GM23248 (cell line): ENCODE measurements at regions not wholly inside any gene's neighbourhood (a gene's known extent, or its start where the extent isn't known, plus 50 kb on each side); places are given as distances from the start of the nearest gene placed in this dataset.

ENCODE experiments used
- DNase-seq: peaks from one replicate; pipeline ENCODE4 v3.0.0-alpha.2; 2015
- H2AFZ ChIP-seq: fragments of 200-600 bp; sonication (generic); 2 replicates; pipeline ENCODE4 v1.6.1; 2016; ENCODE audit warnings: antibody characterized with exemption
- H3F3A ChIP-seq: fragments of 200-600 bp; sonication (generic); 2 replicates; pipeline ENCODE4 v1.6.1; 2016; ENCODE audit warnings: mild to moderate bottlenecking, antibody characterized with exemption, mixed run types; ENCODE audit not compliant: insufficient read depth
- H3K27ac ChIP-seq: fragments of 200-600 bp; sonication (generic); 2 replicates; pipeline ENCODE4 v1.5.1; 2016; ENCODE audit warnings: mild to moderate bottlenecking
- H3K27me3 ChIP-seq: fragments of 200-600 bp; sonication (generic); replicated peaks from 2 replicates; pipeline ENCODE4 v1.6.1; 2016; ENCODE audit warnings: mild to moderate bottlenecking; ENCODE audit not compliant: insufficient read depth
- H3K36me3 ChIP-seq: fragments of 200-600 bp; sonication (generic); 2 replicates; pipeline ENCODE4 v1.6.1; 2016; ENCODE audit warnings: low read depth, mild to moderate bottlenecking
- H3K4me1 ChIP-seq: fragments of 200-600 bp; sonication (generic); 2 replicates; pipeline ENCODE4 v1.6.1; 2016; ENCODE audit warnings: mild to moderate bottlenecking; ENCODE audit not compliant: insufficient read depth
- H3K4me2 ChIP-seq: fragments of 200-600 bp; sonication (generic); one replicate; pipeline ENCODE4 v1.6.1; 2016; ENCODE audit warnings: mild to moderate bottlenecking; ENCODE audit not compliant: unreplicated experiment
- H3K4me3 ChIP-seq: fragments of 200-600 bp; sonication (generic); 2 replicates; pipeline ENCODE4 v1.5.1; 2016; ENCODE audit warnings: mild to moderate bottlenecking
- H3K79me2 ChIP-seq: fragments of 200-600 bp; sonication (generic); 2 replicates; pipeline ENCODE4 v1.6.1; 2016; ENCODE audit warnings: mild to moderate bottlenecking; ENCODE audit not compliant: insufficient read depth
- H3K9ac ChIP-seq: fragments of 200-600 bp; sonication (generic); 2 replicates; pipeline ENCODE4 v1.6.1; 2016; ENCODE audit warnings: mild to moderate bottlenecking
- H3K9me2 ChIP-seq: fragments of 200-600 bp; sonication (generic); 2 replicates; pipeline ENCODE4 v1.6.1; 2016; ENCODE audit warnings: mixed run types, mild to moderate bottlenecking, moderate library complexity; ENCODE audit not compliant: insufficient read depth
- H3K9me3 ChIP-seq: fragments of 200-600 bp; sonication (generic); one replicate; pipeline ENCODE4 v1.6.1; 2017; ENCODE audit warnings: low read depth
- H4K20me1 ChIP-seq: fragments of 200-600 bp; sonication (generic); 2 replicates; pipeline ENCODE4 v1.6.0; 2016; ENCODE audit not compliant: insufficient read depth
- EZH2 ChIP-seq: fragments of 200-600 bp; sonication (generic); IDR thresholded peaks from 2 replicates; pipeline ENCODE4 v1.6.1; 2018; ENCODE audit warnings: antibody characterized with exemption, mild to moderate bottlenecking; ENCODE audit not compliant: insufficient read depth, poor library complexity, severe bottlenecking
- EZH2phosphoT487 ChIP-seq: fragments of 200-600 bp; sonication (generic); IDR thresholded peaks from 2 replicates; pipeline ENCODE4 v1.6.1; 2018; ENCODE audit warnings: antibody characterized with exemption, moderate library complexity, mild to moderate bottlenecking, low read depth; ENCODE audit not compliant: insufficient read depth
- WGBS, 2 experiments: methylation state at CpG; one replicate each; pipeline ENCODE4 v1.1.6; 2015 to 2017; ENCODE audit warnings: low lambda C conversion rate in 2 of 2, low coverage in 1 of 2; ENCODE audit errors: missing lambda C conversion rate in 2 of 2; 5-methylcytosine and 5-hydroxymethylcytosine counted together
- in situ Hi-C: fragments of 300-500 bp; cut with MboI; formaldehyde crosslinking; loops from 2 replicates; pipeline ENCODE4 v1.15.0; 2020

DNA sequence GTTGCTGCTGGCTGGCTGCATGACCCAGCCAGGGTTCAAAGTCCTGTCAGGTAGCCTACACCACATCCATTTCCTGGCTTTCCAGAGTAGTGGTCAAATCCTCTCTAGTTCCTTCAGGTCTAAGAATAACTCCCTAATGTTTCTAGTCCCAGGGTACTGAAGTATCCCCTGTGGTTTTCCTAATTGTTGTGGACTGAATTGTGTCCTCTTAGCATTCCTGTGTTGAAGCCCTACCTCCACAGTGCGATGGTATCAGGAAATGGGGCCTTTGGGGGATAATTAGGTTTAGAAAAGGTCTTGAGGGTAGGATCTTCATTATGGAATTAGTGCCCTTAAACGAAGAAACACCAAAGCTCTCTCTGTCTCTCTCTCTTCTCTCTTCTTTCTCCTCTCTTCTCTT lies 191.8 kb upstream of the CCNG1 start:
- Histone ChIP-seq H3K9ac (no peak overlapping the region), H3K9me2 (no peaks in the 10 kb centered on the region), H3K4me2 (no peak overlapping the region), H3K36me3 (no peaks in the 10 kb centered on the region), H3K4me1 (no peaks in the 10 kb centered on the region), H3K79me2 (no peaks in the 10 kb centered on the region), H3K27ac (no peak overlapping the region), H3K4me3 (no peak overlapping the region), H2AFZ (no peak overlapping the region), H4K20me1 (no peaks in the 10 kb centered on the region), H3K9me3 (peaks cover 4% of the 10 kb centered on the region), H3F3A (no peaks in the 10 kb centered on the region), H3K27me3 (no peaks in the 10 kb centered on the region)
- in situ Hi-C loops = no loop called here
- no peak for DNase-seq
- 0 to 5% methylated on average over 2 of the region's 2 CpGs for WGBS, 2 experiments
- TF ChIP-seq EZH2phosphoT487 (no peak), EZH2 (no peak)

DNA sequence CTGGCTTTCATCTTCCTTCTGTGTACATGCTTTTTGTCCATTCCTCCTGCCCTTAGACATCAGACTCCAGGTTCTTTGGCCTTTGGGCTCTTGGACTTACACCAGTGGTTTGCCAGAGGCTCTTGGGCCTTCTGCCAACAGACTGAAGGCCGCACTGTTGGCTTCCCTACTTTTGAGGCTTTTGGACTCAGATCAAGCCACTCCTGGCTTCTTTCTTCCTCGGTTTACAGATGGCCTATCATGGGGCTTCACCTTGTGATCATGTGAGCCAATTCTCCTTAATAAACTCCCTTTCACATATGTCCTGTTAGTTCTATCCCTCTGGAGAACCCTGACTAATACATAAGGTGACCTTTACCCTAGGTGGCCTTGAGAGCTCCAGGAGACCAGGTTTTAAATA lies 189.1 kb upstream of the CCNG1 start:
- Histone ChIP-seq H3K27ac (no peak overlapping the region), H3K9me2 (no peaks in the 10 kb centered on the region), H3K79me2 (no peaks in the 10 kb centered on the region), H3K4me1 (no peaks in the 10 kb centered on the region), H3F3A (no peaks in the 10 kb centered on the region), H3K4me2 (no peak overlapping the region), H4K20me1 (no peaks in the 10 kb centered on the region), H3K27me3 (no peaks in the 10 kb centered on the region), H3K36me3 (no peaks in the 10 kb centered on the region), H3K9ac (no peak overlapping the region), H2AFZ (no peak overlapping the region), H3K4me3 (no peak overlapping the region), H3K9me3 (no peaks in the 10 kb centered on the region)
- in situ Hi-C loops = no loop called here
- no peak for TF ChIP-seq EZH2
- no peak for TF ChIP-seq EZH2phosphoT487
- DNase-seq = no peak
- 15 to 18% methylated on average over 2 of the region's 2 CpGs for WGBS, 2 experiments

DNA sequence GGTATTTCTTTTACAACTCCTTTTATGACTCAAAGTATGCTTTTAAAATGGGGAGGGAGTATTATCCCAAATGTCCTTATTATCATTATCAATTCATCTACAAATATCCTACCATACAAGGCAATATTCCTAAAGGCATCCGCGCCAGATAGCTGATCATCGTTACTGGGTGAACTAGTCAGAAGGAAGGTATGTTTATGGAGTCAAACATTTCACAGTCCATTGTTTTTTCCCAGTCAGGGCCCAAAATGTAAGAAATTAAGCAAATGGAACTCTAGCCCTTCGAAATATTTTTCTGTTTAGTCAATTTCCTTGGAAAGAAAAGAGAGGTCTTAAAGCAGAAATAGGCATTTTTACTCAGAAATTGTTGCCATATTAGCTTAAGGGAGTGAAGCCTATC lies 188.5 kb upstream of the CCNG1 start:
- Histone ChIP-seq H3K4me1 (no peaks in the 10 kb centered on the region), H3K4me2 (no peak overlapping the region)
- in situ Hi-C loops = no loop called here

DNA sequence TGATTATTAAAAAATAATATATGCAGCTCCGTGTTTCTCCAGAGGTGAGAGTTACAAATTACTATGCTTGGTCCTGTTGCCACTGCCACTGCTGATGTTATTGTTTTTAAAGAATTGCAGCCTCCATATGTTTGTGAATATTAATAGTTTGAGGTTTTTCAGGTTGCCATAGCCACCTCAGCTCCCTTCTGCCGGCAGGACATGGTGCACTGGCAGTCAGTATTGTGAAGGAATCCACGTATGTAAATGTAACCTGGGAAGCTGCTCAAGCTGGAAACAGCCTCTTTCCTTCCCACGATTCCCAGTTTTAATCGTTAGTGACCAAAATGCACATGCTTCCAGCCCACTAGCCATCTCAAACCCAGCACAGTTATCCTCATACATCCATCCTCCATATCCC lies 184.4 kb upstream of the CCNG1 start:
- Histone ChIP-seq H3K9me2 (no peaks in the 10 kb centered on the region), H3K9ac (no peak overlapping the region), H3F3A (no peaks in the 10 kb centered on the region), H3K4me1 (no peaks in the 10 kb centered on the region), H4K20me1 (no peaks in the 10 kb centered on the region), H3K9me3 (no peaks in the 10 kb centered on the region), H2AFZ (no peak overlapping the region), H3K4me3 (no peak overlapping the region), H3K79me2 (no peaks in the 10 kb centered on the region), H3K27ac (no peak overlapping the region), H3K36me3 (no peaks in the 10 kb centered on the region), H3K4me2 (no peak overlapping the region), H3K27me3 (no peaks in the 10 kb centered on the region)
- in situ Hi-C loops = no loop called here
- 11 to 14% methylated on average over 5 of the region's 5 CpGs for WGBS, 2 experiments
- no peak for DNase-seq
- TF ChIP-seq EZH2phosphoT487 (no peak), EZH2 (no peak)

More for the DNA sequence above, 188.5 kb upstream of the CCNG1 start:
- Histone ChIP-seq H3K79me2 (no peaks in the 10 kb centered on the region), H3K27ac (no peak overlapping the region), H3K9me3 (no peaks in the 10 kb centered on the region), H3F3A (no peaks in the 10 kb centered on the region), H3K36me3 (no peaks in the 10 kb centered on the region), H3K9ac (no peak overlapping the region), H3K27me3 (no peaks in the 10 kb centered on the region), H2AFZ (no peak overlapping the region), H3K9me2 (no peaks in the 10 kb centered on the region), H4K20me1 (no peaks in the 10 kb centered on the region), H3K4me3 (no peak overlapping the region)
- WGBS, 2 experiments = 58 to 62% methylated on average over 4 of the region's 4 CpGs
- TF ChIP-seq EZH2phosphoT487 (no peak), EZH2 (no peak)
- no peak for DNase-seq

DNA sequence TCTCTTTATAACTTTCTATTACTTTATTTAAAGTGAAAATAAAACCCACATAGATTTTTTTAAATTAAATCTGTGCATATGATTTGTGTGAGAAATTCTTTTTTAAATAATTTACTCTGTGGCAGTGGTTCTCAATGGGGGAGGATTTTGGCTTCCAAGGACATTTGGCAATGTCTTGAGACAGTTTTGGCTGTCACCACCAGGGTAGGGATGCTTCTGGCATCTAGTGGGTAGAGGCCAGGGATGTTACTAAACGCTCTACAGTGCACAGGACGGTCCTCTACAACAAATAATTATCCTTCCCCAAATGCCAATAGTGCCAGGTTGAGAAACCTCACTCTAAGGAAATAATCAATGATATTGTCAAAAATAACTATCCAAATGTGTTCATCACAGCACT lies 177.9 kb upstream of the CCNG1 start:
- no peak overlapping the region for H3K27ac ChIP-seq
- H3F3A ChIP-seq = no peaks in the 10 kb centered on the region
- H3K4me3 ChIP-seq = no peak overlapping the region
- H3K4me1 ChIP-seq = no peaks in the 10 kb centered on the region
- DNase-seq = no peak
- no peaks in the 10 kb centered on the region for H3K36me3 ChIP-seq
- H3K9me3 ChIP-seq = peaks cover 3% of the 10 kb centered on the region
- H3K4me2 ChIP-seq = no peak overlapping the region
- H3K79me2 ChIP-seq = no peaks in the 10 kb centered on the region
- H2AFZ ChIP-seq = no peak overlapping the region
- no peak for TF ChIP-seq EZH2phosphoT487
- TF ChIP-seq EZH2 = no peak
- no peaks in the 10 kb centered on the region for H3K27me3 ChIP-seq
- no peak overlapping the region for H3K9ac ChIP-seq
- 7 to 10% methylated on average over 2 of the region's 2 CpGs for WGBS, 2 experiments
- in situ Hi-C loops = no loop called here
- no peaks in the 10 kb centered on the region for H3K9me2 ChIP-seq
- no peaks in the 10 kb centered on the region for H4K20me1 ChIP-seq
